ENCODE measurements at regions not wholly inside any gene's neighbourhood (a gene's known extent, or its start where the extent isn't known, plus 50 kb on each side); places are given as distances from the start of the nearest gene placed in this dataset.
"Not testable (repeated sequence)": the region's sequence is repeated elsewhere in the genome, so short reads cannot be mapped to it uniquely, and the experiment has no call there.

DNA sequence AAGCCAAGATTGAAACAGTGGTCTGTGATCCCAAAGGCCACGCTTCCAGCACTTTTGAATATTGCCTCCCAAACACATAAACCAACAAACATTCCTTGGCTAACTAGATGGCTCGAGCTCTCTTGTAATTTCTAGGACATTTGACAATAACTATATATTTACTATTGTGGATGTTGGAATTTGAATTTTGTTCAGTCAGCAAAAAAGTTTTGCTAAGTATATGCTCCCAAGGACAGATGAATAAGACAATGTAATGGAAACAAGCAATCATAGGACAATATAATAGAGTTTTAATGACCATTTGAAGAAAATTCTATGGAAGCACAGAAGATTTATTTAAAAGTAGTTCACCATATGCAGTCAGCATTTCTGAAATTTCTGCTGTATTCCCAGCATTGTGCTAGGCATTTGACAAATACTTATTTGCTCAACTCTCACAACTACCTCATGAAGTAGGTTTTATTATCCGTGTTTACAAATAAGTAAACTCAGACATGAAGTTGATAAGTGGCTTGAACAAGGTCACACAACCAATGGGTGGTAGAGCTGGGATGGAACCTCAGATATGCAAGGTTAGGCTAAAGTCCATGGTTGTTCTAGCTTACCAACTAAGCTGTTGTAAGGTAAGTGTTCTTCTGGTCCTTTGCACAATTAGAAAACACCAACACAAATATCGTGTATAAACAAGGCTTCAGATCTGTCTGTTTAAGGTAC is 205.1 kb downstream of the NUFIP1 start:
- no peak for DNase-seq (ENCODE audit: low read depth)

DNA sequence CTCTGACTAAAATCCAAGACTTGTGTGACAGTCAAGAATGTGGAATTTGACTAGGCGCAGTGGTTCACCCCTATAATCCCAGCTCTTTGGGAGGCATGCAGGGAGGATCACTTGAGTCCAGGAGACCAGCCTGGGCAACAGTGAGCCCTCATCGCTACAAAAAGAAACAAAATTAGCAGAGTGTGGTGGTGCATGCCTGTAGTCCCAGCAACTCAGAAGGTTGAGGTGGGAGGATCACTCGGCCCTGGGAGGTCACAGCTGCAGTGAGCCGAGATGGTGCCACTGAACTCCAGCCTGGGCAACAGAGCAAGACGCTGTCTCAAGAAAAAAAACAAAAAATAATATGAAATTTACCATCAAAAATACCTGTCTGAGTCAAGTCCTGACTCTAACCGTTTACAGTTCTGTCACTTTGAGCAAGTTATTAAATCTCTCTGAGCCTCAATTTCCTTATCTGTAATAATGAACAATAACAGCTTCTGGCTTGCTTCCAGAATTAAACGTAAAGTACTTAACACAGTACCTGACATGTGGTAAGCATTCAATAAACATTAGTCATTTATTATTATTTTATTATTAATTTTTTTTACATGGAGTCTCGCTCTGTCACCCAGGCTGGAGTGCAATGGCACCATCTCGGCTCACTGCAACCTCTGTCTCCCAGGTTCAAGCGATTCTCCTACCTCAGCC is 204.6 kb upstream of the TSC22D1 start:
- DNase-seq (ENCODE audit: low read depth) = no peak

DNA sequence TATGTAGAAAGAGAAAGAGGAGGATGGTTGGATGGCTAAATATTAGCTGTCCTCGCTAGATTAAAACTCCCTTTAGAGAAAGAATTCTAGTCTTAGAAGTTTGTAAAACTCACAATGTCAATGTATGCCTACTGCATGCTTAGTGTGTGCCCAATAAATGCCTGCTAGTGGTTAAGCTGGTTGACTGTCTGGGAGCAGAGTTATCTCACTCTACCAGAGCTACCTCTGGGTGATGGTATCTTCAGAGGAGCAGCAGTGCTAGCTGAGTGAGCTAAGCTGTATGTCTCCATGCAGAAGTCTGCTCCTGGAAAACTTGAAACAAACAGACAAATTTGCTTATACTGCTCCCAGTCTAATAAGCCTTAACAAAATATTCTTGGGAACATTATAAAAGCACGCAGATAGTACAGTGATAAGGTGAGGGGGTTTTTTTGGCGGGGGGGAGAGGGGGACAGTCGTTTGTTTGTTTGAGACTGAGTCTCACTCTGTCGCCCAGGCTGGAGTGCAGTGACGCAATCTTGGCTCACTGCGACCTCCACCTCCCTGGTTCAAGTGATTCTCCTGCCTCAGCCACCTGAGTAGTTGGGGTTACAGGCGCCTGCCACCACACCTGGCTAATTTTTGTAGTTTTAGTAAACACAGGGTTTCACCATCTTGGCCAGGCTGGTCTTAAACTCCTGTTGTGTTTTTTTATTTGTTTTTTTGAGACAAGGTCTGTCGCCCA is 202.8 kb upstream of the TSC22D1 start:
- no peak for DNase-seq (ENCODE audit: low read depth)

DNA sequence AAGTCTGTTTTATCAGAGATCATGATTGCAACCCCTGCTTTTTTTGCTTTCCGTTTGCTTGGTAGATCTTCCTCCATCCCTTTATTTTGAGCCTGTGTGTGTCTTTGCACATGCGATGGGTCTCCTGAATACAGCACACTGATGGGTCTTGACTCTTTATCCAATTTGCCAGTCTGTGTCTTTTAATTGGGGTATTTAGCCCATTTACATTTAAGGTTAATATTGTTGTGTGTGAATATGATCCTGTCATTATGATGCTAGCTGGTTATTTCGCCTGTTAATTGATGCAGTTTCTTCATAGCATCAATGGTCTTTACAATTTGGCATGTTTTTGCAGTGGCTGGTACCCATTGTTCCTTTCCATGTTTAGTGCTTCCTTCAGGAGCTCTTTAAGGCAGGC is 199.2 kb upstream of the TSC22D1 start:
- not testable (repeated sequence) for DNase-seq (ENCODE audit: low read depth)

DNA sequence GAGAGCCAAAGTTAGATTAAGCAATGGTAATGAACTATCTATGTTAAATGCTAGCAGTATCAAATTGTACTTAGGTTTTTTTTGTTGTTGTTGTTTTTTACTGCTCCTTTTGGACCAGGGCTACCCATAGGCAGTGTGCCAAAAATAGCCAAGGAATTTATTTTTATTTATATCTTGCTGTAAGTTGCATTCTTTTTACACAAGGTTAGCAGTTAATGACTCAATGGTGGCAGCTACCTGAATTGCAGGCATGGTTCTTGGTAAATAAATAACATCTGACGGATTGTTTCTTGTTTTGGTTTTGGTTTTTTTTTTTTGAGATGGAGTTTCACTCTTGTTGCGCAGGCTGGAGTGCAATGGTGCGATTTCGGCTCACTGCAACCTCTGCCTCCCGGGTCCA is 194.8 kb upstream of the TSC22D1 start:
- no peak for DNase-seq (ENCODE audit: low read depth)

DNA sequence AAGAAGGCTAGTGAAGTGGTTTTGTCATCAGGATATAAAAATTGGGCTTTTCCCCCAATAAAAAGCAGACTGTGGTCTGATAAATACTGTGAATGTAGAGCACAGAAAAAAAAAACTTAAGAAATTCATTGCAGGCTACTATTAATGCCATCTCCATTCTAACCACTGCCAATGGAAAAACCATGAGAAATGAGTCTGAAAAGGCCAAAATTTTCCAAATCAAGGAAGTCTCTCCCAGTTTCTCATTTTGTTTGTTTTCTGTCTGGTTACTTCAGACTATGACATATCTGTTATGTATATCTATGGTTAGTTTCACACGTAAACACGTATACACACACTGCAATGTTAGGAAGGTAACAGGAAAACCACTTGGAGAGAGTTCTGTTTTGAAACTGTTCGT is 193.6 kb upstream of the TSC22D1 start:
- DNase-seq (ENCODE audit: low read depth) = no peak

DNA sequence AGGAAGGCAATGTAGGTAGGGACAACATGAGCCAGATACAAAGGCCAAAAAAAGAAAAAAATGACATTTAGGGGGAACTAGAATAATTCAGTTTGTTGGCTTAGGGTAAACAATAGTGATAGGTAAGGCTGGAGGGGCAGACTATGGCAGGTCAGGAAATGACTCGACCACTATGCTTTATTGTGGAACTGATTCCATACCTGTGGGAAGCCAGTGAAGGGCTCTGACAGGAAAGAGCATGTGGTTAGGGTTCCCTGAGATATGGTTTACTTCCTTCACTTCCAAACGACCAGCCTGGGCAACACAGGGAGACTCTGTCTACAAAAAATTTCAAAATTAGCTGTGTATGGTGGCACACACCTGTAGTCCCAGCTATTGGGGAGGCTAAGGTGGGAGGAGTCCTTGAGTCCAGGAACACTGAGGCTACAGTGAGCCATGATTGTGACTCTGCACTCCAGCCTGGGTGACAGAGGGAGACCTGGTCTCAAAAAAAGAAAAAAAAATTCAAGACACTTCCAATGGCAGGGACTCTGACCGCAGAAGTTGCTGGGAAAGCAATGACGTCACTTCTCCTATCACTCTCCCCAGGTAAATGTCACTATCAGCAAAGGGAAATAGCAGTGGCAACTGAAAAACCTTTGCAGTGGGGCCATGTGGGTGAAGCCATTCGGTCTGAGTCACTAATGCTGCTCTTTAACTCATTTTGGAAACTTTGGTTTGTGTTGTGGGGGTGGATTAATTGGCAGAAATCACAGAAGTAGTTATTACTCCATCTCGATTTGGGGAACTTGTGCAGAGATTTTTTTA is 192.8 kb upstream of the TSC22D1 start:
- peak; percentile 24 for DNase-seq (ENCODE audit: low read depth)

DNA sequence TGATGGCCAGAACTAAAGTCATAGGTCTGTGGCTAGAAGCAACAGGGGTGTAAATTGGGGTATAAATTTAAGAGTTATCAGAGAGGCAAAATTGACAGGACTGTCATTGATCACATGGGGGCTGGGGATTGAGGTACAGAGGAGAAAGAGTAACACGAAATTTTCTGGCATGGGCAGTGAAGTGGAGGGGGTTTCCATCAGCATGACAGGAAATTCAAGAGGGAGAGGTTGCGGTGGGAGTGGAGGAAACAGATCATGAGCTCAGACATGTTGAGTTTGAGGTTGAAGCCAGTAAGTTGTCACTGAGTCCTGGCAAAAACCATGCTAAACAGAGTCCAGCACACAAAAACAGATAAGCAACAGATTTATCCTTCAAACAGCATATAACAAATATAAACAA is 192.1 kb upstream of the TSC22D1 start:
- no peak for DNase-seq (ENCODE audit: low read depth)

DNA sequence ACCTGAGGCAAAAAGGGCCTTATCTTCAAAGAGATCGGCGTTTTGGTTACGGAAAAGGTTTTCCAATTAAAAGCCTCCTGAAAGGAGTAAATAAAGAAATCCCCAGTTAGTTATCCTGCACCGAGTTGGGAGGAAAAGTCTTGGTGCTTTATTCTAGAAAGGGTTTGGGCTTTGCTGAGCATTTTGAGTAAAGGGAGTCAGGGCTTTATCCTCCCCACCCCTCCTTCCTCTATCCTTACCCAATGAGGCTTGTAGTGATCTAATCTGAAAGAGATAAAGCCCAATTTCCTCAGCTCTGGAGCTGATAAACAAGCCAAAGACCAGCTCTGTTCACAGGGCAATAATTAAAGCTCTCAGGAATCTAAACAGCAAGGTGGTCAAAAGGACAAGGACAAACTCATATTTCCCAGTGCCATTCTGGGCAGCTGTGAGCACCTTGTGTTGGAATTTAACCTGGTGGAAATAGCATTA is 188.9 kb upstream of the TSC22D1 start:
- no peak for DNase-seq (ENCODE audit: low read depth)

DNA sequence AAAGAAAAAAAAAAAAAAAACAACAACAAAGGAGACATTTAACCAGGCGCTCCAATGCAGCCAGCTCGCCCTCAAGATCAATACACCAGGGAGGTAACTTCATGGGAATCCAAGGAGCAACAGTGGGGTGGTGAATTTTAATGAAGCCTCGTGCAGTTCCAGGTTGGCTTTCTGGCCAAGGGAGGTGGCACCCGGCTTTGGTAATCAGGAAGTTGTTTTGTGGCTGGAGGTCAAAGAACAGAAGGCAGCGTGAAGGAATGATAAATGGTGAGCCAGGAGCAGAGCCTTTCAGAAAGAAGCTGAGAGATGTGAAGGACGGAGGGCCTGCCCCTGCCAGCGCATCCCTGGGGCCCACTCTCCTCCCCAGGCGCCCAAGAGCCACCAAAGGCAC is 188.2 kb upstream of the TSC22D1 start:
- DNase-seq (ENCODE audit: low read depth) = no peak

DNA sequence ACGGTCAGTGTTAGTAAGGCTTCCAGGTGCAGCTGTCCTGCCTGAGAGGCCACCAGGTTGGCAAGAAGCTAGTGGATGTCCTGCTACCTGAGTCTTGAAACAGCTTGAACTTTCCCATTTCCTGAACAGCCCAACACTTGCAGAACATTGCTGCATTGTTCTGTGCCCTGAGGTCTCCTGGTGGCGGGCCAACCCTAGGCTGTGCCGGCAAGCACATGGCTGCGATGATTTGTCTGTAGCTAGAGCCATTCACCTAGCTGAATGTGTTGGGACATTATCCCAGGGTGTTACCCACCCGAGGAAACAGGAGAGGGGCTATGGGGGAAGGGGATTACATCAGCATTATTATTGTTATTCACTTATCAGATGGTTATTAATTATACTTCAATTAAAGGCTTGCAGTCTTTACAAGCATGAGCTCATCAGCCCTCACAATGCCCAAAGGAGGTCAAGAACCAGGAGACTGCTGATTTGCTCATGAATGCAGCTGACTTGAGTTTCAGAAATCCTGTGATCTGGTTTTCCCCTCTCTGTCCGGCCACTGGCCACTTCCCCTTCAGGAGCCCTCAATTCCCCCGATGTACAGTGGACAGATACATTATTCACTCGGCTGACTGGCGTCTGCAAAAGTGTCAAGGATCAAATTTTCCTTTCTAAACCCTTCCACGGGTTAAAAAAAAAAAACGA is 187.6 kb upstream of the TSC22D1 start:
- DNase-seq (ENCODE audit: low read depth) = no peak

DNA sequence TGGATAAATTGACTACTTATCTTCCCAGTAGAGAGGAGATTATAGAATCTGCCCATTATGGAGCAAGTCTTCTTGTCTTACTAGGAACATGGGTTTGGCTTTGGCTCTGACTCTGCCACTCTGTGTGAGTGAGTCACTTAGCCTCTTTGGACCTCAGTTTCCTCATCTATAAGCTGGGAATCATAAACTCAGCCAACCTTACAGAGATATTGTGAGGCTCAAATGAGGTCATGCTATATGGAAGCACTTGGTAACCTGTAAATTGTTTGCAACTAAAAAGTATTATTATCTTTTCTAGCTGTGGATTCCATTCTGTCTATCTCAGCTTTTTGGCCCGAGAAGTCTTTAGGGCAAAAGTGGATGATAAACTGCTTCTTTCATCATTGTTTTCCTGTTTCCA is 186.8 kb upstream of the TSC22D1 start:
- no peak for DNase-seq (ENCODE audit: low read depth)

DNA sequence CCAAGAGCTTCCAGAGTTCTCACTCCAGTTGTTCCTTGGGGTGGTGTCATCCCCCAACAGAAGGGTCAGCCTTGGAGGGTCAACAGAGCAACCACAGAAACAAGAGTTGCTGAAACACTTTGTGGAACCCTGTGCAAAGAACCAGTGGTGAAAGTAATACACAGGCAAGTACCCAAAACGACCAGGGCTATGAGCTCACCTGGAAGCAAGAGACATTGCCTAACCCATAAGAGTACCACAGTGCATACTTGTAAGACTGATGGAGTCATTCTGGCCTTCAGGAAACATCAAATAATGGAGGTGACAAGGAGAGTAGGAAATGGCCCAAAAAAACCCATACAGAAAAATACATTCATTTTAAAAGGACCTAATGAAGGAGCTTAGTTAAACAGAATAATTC is 184.3 kb upstream of the TSC22D1 start:
- DNase-seq (ENCODE audit: low read depth) = no peak

DNA sequence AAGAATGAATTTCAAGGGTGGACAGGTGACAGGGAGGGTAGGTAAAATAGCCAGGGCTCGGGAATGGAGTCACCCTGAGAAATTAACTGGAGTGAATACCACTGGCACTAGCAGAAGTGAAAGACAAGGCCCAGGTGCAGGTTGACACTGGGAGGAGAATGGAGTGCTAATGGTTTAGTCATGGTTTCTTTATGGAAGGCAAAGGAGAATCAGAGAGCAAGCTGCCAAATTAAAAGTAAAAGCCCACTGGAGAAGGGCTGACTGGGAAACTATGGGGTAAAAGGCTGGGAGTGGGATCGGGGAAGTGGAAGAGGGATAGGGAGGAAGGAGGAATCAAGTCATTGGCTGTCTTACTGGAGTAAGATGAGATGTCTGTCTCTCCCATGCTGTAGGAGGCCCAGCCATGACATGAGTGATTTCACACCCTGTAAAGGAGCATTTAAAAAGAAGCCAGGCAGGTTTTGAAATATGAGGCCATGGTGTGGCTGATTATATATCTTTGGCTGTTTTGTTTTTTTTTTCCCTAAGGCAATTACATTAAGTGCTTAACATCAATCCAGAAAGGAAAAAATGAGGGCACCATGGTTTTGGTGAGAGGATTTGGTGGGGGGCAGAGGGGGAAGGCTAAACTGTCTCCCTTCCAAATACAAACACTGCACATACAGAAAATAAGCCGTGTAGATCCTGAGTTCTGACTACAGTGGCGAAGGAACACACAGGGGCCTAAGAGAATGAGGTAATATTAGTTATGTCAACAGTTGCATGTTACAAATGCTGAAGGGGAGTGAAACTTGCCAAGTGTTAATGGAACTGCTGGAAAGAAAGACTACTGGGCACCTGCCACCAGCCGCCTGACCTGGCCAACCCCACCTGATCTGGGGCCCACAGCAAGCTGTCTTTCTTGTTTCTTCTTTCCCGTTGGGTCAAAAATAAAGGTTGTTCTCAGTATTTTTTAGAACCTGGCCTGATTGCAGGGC is 183.5 kb upstream of the TSC22D1 start:
- peak; percentile 49 for DNase-seq (ENCODE audit: low read depth)

DNA sequence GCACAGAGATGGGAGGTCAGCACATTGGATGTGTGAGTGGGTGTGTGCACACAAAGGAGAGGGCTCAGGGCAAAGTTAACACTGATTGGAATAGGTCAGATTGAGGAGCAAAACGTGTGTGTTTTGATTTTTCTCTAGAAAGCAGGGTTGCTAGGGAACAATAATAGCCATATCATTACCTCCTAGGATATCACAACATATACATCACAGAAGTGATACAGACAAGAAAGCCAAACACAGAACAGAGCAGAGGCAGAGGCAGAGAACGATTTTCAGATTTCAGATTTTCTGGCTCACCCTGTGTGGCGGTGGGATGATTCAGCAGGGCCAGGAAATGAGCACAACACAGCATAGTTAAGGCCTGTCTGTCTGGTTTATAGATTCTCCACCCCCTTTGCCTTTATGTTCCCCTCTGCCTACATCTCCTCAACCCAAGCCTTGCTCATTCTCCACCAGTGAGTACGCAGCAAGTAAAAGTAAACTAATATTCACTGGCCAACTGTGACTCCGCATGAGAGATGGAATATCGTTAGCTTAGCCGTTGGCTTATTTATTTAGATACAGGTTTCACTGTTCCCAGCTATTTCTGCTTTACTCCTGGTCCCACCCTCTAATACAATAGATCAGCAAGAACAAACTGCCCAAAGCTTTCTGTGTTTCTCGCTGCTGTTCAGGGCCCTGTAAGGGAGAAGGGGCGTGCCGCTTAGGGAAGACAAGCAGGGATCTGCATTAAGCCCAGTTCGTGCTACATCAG is 182.7 kb upstream of the TSC22D1 start:
- DNase-seq (ENCODE audit: low read depth) = peak; percentile 97

DNA sequence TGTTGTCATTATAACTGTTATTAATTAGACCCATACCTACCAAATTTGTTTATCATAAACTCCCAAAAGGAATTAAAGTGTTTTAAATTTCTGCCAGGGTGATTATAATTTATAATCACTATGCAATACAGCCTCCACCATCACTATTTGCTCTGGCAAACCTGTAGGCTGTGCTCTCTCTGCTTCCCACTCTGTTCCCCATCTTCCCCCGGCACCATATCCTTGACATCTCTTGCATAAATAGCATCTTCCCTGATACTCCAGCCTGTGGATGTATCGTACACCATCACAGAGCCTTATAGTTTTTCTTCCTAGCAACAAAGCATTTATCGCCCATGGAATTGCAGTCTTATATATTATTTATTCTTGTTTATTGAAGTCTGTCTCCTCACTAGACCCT is 181.5 kb upstream of the TSC22D1 start:
- DNase-seq (ENCODE audit: low read depth) = no peak

DNA sequence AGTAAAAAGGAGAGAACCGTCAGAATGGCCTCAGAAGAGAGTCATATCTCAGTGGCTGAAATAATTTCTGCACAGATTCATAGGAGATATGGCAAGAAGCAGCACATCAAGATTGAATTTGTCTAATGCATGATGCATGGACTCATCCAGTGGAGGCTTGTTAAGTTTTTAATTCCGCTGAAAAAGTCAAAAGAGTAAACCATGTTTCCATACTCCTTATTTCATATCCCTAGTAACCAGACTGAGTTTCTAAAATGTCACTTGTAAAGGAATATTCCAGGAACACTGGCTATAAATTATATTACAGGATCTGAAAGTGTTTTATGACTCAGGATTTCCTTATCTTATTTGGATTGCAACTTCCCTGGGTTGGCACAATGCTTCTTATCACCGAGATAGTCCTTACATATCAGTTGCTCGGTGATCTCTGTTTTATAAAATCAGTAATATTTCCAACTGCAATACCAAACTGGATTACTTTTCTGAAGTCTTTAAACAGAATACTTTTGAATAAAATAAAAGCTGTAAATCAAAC is 180.2 kb upstream of the TSC22D1 start:
- no peak for DNase-seq (ENCODE audit: low read depth)

DNA sequence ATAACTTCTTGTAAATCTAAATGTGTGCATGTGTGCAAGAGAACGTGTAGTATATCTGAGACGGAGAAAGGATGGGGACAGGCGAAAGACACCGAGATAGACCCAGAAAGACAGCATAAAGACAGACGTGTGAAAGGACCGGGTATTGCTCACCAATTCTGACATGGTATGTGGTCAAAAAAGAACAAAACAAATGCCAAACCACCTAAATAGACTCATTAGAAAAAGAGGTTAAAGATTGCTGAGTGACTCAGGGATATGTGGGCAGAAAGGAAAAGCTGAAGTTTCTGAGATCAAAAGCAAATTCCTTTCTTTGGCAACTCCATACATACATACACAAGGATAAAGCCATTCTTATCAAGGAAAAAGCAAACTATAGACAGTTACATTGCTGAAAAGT is 179.7 kb upstream of the TSC22D1 start:
- peak; percentile 94 for DNase-seq (ENCODE audit: low read depth)

DNA sequence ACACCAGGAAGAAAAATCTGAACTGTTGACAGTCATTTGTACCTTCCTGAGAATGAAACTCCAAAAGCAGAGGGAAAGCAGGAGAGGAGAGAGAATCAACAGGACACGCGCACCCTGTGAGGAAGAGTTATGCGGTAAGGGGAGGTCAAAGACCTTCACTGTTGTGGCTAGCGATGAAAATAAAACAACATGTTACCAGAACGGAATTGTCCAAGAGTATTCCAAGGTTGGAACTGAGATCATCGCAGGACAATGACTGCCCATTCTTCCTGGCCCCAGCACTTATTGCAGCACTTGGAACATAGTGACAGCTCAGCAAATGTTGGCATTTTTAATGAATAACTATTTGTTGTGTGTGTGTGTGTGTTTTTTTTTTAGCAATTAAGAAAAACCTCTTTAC is 176.0 kb upstream of the TSC22D1 start:
- no peak for DNase-seq (ENCODE audit: low read depth)
